ENCODE measurements at regions not wholly inside any gene's neighbourhood (a gene's known extent, or its start where the extent isn't known, plus 50 kb on each side); places are given as distances from the start of the nearest gene placed in this dataset.

DNA sequence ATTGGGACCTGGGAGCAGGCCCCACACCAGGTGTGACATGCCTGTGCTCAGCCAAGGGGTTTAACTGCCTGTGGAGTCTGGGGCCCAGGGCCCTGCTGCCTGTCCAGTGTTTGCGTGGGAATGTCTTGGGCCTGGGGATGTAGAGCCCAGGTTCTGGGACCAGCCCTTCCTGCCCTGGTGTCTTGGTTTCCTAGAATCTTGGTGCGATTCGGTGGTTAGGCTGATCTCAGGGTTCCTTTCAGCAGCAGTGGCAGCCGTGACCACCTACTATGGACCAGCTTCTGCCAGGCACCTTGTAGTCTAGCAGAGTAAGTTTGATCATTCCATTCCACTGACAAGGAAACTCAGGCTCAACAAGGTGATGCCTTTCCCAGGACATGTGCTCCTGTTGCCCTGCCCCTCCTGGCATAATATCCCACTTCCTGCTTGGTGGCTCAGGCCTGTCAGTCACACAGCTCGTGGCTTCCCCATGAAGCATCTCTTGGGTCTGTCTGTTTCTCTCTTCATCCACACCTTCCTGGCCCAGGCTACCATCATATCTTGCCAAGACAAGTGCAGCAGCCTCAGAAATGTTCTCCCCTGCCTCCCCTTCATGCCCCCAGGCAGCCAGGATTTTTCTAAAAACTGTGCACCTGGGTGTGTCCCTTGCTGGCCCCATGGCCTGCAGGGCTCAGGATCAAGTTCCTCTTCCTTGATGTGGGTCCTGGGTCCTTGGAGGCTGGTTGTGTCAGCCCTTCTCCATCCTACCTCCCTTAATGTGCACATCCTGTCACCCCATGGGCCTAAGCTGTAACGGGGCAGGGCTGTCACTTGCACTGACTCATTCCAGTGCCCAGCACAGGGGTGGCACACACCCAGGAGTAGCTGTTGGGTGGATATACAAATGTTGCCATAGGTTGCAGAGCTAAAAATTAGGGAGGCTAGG lies 101.6 kb downstream of the SLC25A47 start:
- no peak overlapping the region for H3K4me2 ChIP-seq (ENCODE audit: insufficient read depth, low read length, poor library complexity, severe bottlenecking)
- WGBS, 2 donors (ENCODE audit: extremely low coverage in 2 of 2, insufficient read length in 2 of 2, insufficient replicate concordance in 1 of 2), result no CpG with 5 or more reads among the region's 6 CpGs
- no peaks in the 10 kb centered on the region for H3K36me3 ChIP-seq (replicated peaks in 1 of 2; ENCODE audit: control insufficient read depth in 2 of 2, insufficient read depth in 2 of 2, low read length in 2 of 2)
- H2BK5ac ChIP-seq (ENCODE audit: low read length), result no peak overlapping the region
- no peaks in the 10 kb centered on the region for H3K9me3 ChIP-seq (replicated peaks in 1 of 2; ENCODE audit: control insufficient read depth in 2 of 2, insufficient read depth in 1 of 2, low read depth in 1 of 2, low read length in 2 of 2)
- peak overlapping the region; percentile 76 for H3K18ac ChIP-seq (ENCODE audit: low read length)
- no peak overlapping the region for H3K27ac ChIP-seq (replicated peaks; ENCODE audit: low read length)
- H3K4me1 ChIP-seq (ENCODE audit: control insufficient read depth in 2 of 2, insufficient read depth in 1 of 2, low read depth in 1 of 2, low read length in 2 of 2), result peaks cover 11 to 12% of the 10 kb centered on the region in 2 donors
- H3K23ac ChIP-seq (ENCODE audit: low read depth, low read length, poor library complexity), result no peak overlapping the region
- H2AFZ ChIP-seq (ENCODE audit: low read length), result no peak overlapping the region
- H2BK12ac ChIP-seq (ENCODE audit: low read length), result no peak overlapping the region
- DNase-seq (ENCODE audit: low spot score), result no peak
- H3K27me3 ChIP-seq (ENCODE audit: control insufficient read depth in 3 of 3, insufficient read depth in 3 of 3, low read depth in 1 of 3, low read length in 3 of 3), result no peaks in the 10 kb centered on the region
- H2BK120ac ChIP-seq (ENCODE audit: low read depth, low read length), result no peak overlapping the region
- no peak overlapping the region for H3K14ac ChIP-seq (ENCODE audit: low read length)
- no peak overlapping the region for H4K8ac ChIP-seq (ENCODE audit: low read depth, low read length)
- no peak overlapping the region for H3K4ac ChIP-seq (ENCODE audit: low read length)
- no peak overlapping the region for H3K4me3 ChIP-seq (ENCODE audit: low read length in 2 of 2)
- H2BK15ac ChIP-seq (ENCODE audit: low read length), result no peak overlapping the region
- no peak overlapping the region for H3K9ac ChIP-seq (ENCODE audit: low read depth, low read length, poor library complexity)
- H3K79me1 ChIP-seq (ENCODE audit: low read depth, low read length), result peaks cover 4% of the 10 kb centered on the region
- peak overlapping the region; percentile 26 for H2AK5ac ChIP-seq (ENCODE audit: low read depth, low read length)
- no peak overlapping the region for H4K91ac ChIP-seq (ENCODE audit: low read depth, low read length, poor library complexity)

DNA sequence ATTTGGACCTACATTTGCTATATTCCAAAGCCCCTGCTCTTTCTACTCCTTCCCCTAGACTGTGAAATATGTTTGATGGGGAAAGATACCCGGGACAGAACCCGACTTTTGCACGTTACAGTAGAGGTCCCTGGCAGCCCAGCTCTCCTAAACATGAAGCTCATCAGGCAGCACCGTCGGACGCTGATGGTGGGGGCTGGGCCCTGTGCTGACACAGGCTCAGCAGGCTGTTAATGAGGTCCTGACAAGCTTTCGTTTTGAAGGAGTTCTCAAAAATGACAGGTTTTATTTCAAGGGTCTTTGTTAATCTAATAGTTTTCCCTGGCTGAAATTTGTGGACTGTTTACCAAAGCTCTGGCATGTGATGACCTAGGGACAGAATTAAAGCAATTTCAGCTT lies 102.3 kb downstream of the SLC25A47 start:
- no peak overlapping the region for H3K4ac ChIP-seq (ENCODE audit: low read length)
- no peak overlapping the region for H2AFZ ChIP-seq (ENCODE audit: low read length)
- no peak overlapping the region for H3K27ac ChIP-seq (replicated peaks; ENCODE audit: low read length)
- no peak overlapping the region for H3K14ac ChIP-seq (ENCODE audit: low read length)
- no peaks in the 10 kb centered on the region for H3K9me3 ChIP-seq (replicated peaks in 1 of 2; ENCODE audit: control insufficient read depth in 2 of 2, insufficient read depth in 1 of 2, low read depth in 1 of 2, low read length in 2 of 2)
- H2AK5ac ChIP-seq (ENCODE audit: low read depth, low read length), result no peak overlapping the region
- no CpG with 5 or more reads among the region's 7 CpGs for WGBS, 2 donors (ENCODE audit: extremely low coverage in 2 of 2, insufficient read length in 2 of 2, insufficient replicate concordance in 1 of 2)
- DNase-seq (ENCODE audit: low spot score), result no peak
- no peak overlapping the region for H2BK12ac ChIP-seq (ENCODE audit: low read length)
- no peak overlapping the region for H3K23ac ChIP-seq (ENCODE audit: low read depth, low read length, poor library complexity)
- no peak overlapping the region for H3K4me2 ChIP-seq (ENCODE audit: insufficient read depth, low read length, poor library complexity, severe bottlenecking)
- no peak overlapping the region for H2BK5ac ChIP-seq (ENCODE audit: low read length)
- peak overlapping the region; percentile 77 for H3K18ac ChIP-seq (ENCODE audit: low read length)
- H2BK120ac ChIP-seq (ENCODE audit: low read depth, low read length), result no peak overlapping the region
- H3K36me3 ChIP-seq (replicated peaks in 1 of 2; ENCODE audit: control insufficient read depth in 2 of 2, insufficient read depth in 2 of 2, low read length in 2 of 2), result no peaks in the 10 kb centered on the region
- no peaks in the 10 kb centered on the region for H3K27me3 ChIP-seq (ENCODE audit: control insufficient read depth in 3 of 3, insufficient read depth in 3 of 3, low read depth in 1 of 3, low read length in 3 of 3)
- H3K4me3 ChIP-seq (ENCODE audit: low read length in 2 of 2), result no peak overlapping the region
- peaks cover 9 to 12% of the 10 kb centered on the region in 2 donors for H3K4me1 ChIP-seq (ENCODE audit: control insufficient read depth in 2 of 2, insufficient read depth in 1 of 2, low read depth in 1 of 2, low read length in 2 of 2)
- H2BK15ac ChIP-seq (ENCODE audit: low read length), result no peak overlapping the region
- no peak overlapping the region for H4K8ac ChIP-seq (ENCODE audit: low read depth, low read length)
- no peak overlapping the region for H3K9ac ChIP-seq (ENCODE audit: low read depth, low read length, poor library complexity)
- peaks cover 4% of the 10 kb centered on the region for H3K79me1 ChIP-seq (ENCODE audit: low read depth, low read length)
- H4K91ac ChIP-seq (ENCODE audit: low read depth, low read length, poor library complexity), result no peak overlapping the region

DNA sequence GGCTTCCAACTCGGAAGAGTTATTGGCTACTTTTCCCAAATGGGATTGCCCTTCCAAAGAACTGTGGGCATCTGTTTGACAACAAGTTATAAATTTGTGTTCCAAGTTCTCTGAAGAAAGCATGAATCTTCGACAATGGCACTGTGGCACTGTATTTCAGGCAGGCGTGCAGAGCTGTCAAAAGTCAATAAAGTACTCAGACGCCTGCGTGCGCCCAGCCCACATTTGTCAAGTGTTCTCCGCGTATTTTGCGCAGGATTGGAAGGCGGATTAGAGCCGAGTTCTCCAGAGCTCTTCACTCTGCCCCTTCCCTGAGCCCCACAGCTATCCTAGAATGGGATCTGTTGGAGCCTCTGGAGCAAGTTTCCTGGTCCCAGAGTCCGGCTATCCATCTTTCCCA lies 103.2 kb downstream of the SLC25A47 start:
- no peaks in the 10 kb centered on the region for H3K36me3 ChIP-seq (replicated peaks in 1 of 2; ENCODE audit: control insufficient read depth in 2 of 2, insufficient read depth in 2 of 2, low read length in 2 of 2)
- no peak overlapping the region for H2AFZ ChIP-seq (ENCODE audit: low read length)
- no peak overlapping the region for H3K23ac ChIP-seq (ENCODE audit: low read depth, low read length, poor library complexity)
- no CpG with 5 or more reads among the region's 12 CpGs for WGBS, 2 donors (ENCODE audit: extremely low coverage in 2 of 2, insufficient read length in 2 of 2, insufficient replicate concordance in 1 of 2)
- H3K18ac ChIP-seq (ENCODE audit: low read length), result peak overlapping the region; percentile 41
- no peaks in the 10 kb centered on the region for H3K9me3 ChIP-seq (replicated peaks in 1 of 2; ENCODE audit: control insufficient read depth in 2 of 2, insufficient read depth in 1 of 2, low read depth in 1 of 2, low read length in 2 of 2)
- no peak overlapping the region for H3K27ac ChIP-seq (replicated peaks; ENCODE audit: low read length)
- no peak for DNase-seq (ENCODE audit: low spot score)
- peak overlapping the region; percentile 17 for H2AK5ac ChIP-seq (ENCODE audit: low read depth, low read length)
- H2BK120ac ChIP-seq (ENCODE audit: low read depth, low read length), result no peak overlapping the region
- H3K27me3 ChIP-seq (ENCODE audit: control insufficient read depth in 3 of 3, insufficient read depth in 3 of 3, low read depth in 1 of 3, low read length in 3 of 3), result no peaks in the 10 kb centered on the region
- no peak overlapping the region for H2BK5ac ChIP-seq (ENCODE audit: low read length)
- no peak overlapping the region for H4K91ac ChIP-seq (ENCODE audit: low read depth, low read length, poor library complexity)
- H3K14ac ChIP-seq (ENCODE audit: low read length), result no peak overlapping the region
- H3K4me2 ChIP-seq (ENCODE audit: insufficient read depth, low read length, poor library complexity, severe bottlenecking), result no peak overlapping the region
- H3K79me1 ChIP-seq (ENCODE audit: low read depth, low read length), result peaks cover 4% of the 10 kb centered on the region
- peaks cover 9 to 12% of the 10 kb centered on the region in 2 donors for H3K4me1 ChIP-seq (ENCODE audit: control insufficient read depth in 2 of 2, insufficient read depth in 1 of 2, low read depth in 1 of 2, low read length in 2 of 2)
- H2BK12ac ChIP-seq (ENCODE audit: low read length), result no peak overlapping the region
- H2BK15ac ChIP-seq (ENCODE audit: low read length), result no peak overlapping the region
- no peak overlapping the region for H3K9ac ChIP-seq (ENCODE audit: low read depth, low read length, poor library complexity)
- H4K8ac ChIP-seq (ENCODE audit: low read depth, low read length), result no peak overlapping the region
- no peak overlapping the region for H3K4ac ChIP-seq (ENCODE audit: low read length)
- H3K4me3 ChIP-seq (ENCODE audit: low read length in 2 of 2), result no peak overlapping the region

DNA sequence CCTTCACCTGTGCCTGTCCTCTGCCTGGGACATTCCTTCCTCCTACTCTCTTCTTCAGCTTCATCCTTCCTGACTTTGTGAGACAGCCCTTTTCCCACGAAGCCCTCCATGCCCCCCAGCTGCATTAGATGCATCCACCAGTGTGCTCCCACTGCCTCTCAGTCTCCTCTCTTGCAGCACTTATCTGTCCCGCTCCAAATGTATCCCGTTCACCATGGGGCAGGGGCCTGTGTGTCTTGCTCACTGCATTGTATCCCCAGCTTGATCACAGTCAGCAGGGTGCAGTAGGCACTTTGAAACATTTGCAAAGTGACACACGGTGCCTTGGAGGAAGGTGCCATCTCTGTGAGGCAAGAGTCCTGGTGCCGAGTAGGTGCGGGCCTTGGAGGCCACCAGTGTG lies 104.0 kb downstream of the SLC25A47 start:
- H2BK120ac ChIP-seq (ENCODE audit: low read depth, low read length), result no peak overlapping the region
- H3K18ac ChIP-seq (ENCODE audit: low read length), result peak overlapping the region; percentile 68
- H4K8ac ChIP-seq (ENCODE audit: low read depth, low read length), result no peak overlapping the region
- no peak overlapping the region for H3K4ac ChIP-seq (ENCODE audit: low read length)
- no peak overlapping the region for H3K4me3 ChIP-seq (ENCODE audit: low read length in 2 of 2)
- no peak overlapping the region for H2AFZ ChIP-seq (ENCODE audit: low read length)
- no peak overlapping the region for H3K14ac ChIP-seq (ENCODE audit: low read length)
- peak overlapping the region; percentile 54 for H2BK15ac ChIP-seq (ENCODE audit: low read length)
- peak overlapping the region; percentile 56 for H3K9ac ChIP-seq (ENCODE audit: low read depth, low read length, poor library complexity)
- H2AK5ac ChIP-seq (ENCODE audit: low read depth, low read length), result no peak overlapping the region
- peaks cover 9 to 12% of the 10 kb centered on the region in 2 donors for H3K4me1 ChIP-seq (ENCODE audit: control insufficient read depth in 2 of 2, insufficient read depth in 1 of 2, low read depth in 1 of 2, low read length in 2 of 2)
- no peak overlapping the region for H4K91ac ChIP-seq (ENCODE audit: low read depth, low read length, poor library complexity)
- H3K27me3 ChIP-seq (ENCODE audit: control insufficient read depth in 3 of 3, insufficient read depth in 3 of 3, low read depth in 1 of 3, low read length in 3 of 3), result no peaks in the 10 kb centered on the region
- H3K36me3 ChIP-seq (replicated peaks in 1 of 2; ENCODE audit: control insufficient read depth in 2 of 2, insufficient read depth in 2 of 2, low read length in 2 of 2), result no peaks in the 10 kb centered on the region
- no peak for DNase-seq (ENCODE audit: low spot score)
- H2BK5ac ChIP-seq (ENCODE audit: low read length), result peak overlapping the region; percentile 28
- no peak overlapping the region for H3K23ac ChIP-seq (ENCODE audit: low read depth, low read length, poor library complexity)
- H3K9me3 ChIP-seq (replicated peaks in 1 of 2; ENCODE audit: control insufficient read depth in 2 of 2, insufficient read depth in 1 of 2, low read depth in 1 of 2, low read length in 2 of 2), result no peaks in the 10 kb centered on the region
- H2BK12ac ChIP-seq (ENCODE audit: low read length), result no peak overlapping the region
- peaks cover 4% of the 10 kb centered on the region for H3K79me1 ChIP-seq (ENCODE audit: low read depth, low read length)
- H3K4me2 ChIP-seq (ENCODE audit: insufficient read depth, low read length, poor library complexity, severe bottlenecking), result no peak overlapping the region
- no CpG with 5 or more reads among the region's 6 CpGs for WGBS, 2 donors (ENCODE audit: extremely low coverage in 2 of 2, insufficient read length in 2 of 2, insufficient replicate concordance in 1 of 2)
- H3K27ac ChIP-seq (replicated peaks; ENCODE audit: low read length), result no peak overlapping the region

Data from neuronal stem cell (in vitro differentiated cells).